Posterior vena cava (tissue), 2 donors: ENCODE measurements at regions not wholly inside any gene's neighbourhood (a gene's known extent, or its start where the extent isn't known, plus 50 kb on each side); places are given as distances from the start of the nearest gene placed in this dataset.

Experiments
- DNase-seq: peaks from one replicate; pipeline ENCODE4 v3.0.0-alpha.2; 2020; ENCODE audit warnings: low spot score
- intact Hi-C, 2 donors: fragments of 100-400 bp; cut with DNase I; formaldehyde crosslinking; loops; one replicate each; pipeline versions ENCODE4 v1.14.1 to v1.14.2; 2022 to 2023
- donor health status: DM: yes; HTN: yes; CAD: no.
- donor health status: DM: yes; HTN: yes; CAD: no.

DNA sequence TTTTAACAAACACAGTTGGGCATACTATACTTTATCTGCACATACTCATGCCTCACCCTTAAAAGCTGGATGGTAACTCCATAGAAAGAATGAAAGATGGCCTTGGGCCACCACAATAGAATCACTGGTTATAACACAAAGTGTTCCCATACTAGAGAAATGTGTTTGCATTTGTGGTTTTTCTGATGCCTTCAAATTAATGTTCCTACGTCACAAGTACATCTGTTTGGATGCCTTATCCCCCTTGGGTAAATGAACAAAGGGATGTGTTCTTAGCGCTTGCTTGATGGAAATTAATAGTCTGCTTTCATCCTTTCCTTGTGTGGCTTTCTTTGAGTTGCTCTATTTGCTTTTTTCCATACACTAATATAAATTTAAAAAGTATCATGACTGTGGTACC is 291.1 kb upstream of the PDE4D start:
- DNase-seq = no peak
- intact Hi-C loops = loop anchor here in 1 of 2 donors (1.0 kb wide), 1 partner anchor 21 kb away; no protein-coding TSS in a partner anchor

DNA sequence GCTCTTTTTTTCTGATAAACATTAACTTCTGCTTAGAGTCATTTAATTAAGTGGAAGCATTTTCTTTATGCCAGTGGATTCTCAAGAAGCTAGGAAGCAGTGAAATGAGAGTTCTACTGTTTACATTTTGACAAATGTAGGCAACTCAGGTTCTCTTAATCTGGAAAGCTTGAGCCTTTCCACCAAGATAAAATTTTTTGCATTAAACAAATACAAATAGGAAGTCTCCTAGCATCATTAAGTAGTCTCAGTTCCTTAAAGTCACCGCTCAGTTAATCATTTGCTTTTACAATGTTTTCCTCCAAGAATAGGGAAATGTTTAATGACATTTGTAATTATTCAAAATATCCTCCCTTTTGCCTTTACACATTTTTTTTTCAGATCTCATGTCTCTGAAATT is 290.4 kb upstream of the PDE4D start:
- DNase-seq = no peak
- intact Hi-C loops = no loop called here

GRCh38 chr5:60178101-60178500 is 284.6 kb upstream of the PDE4D start:
- no peak for DNase-seq
- intact Hi-C loops = no loop called here

DNA sequence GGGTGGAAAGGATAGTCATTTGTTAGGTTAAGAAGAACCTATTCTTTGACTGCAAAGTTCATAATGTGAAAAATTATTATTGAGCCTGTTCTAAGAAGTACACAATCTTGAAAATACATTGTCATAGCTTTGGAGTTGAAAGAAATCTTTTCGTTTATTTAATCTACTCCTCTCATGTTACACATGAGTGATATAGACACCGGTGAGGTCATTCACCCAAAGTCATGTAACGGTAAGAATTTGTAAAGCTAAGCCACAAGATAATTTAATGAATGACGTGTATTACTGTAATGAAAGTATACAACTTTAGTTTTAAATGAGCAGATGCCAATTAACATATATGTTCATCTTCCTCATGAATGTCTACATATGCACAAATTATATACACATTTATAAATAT is 284.1 kb upstream of the PDE4D start:
- DNase-seq = no peak
- intact Hi-C loops = no loop called here

DNA sequence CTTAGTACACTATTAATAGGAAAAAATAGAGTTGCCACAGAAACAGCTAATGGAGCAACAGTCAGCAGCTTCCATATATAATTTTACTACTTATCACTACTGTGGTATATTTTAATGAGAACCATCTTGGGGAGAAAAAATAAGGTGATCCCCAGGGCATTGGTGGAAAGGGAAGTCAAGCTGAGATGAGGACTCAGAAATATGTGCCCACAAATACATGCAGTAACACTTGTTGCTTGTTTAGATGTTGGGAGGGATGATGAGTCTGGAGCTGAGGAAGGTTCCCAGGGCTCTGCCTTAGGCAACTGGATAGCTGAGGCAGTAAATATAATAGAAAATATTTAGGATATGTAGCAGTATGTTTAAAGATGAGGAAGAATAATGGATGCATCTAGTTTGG is 280.1 kb upstream of the PDE4D start:
- intact Hi-C loops = no loop called here
- DNase-seq = no peak

GRCh38 chr5:60163762-60164161 is 270.2 kb upstream of the PDE4D start:
- intact Hi-C loops = no loop called here
- no peak for DNase-seq

DNA sequence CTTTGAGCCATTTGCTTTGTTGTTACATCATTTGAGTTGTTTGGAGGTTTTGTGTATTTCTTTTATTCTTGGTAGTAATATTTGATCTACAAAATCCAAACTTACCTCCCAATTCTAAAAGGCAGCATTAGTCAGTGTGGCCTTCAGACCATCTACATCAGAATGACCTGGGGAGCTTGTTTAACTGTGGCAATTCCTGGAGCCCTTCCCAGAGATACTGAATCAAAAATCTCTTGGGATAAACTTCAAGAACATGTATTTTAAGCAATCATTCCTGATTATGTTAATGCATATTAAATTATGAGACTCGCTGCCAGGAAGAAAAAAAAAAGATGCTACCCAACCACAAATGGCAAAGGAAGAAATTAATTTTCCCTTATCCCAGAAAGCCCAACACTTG is 268.9 kb upstream of the PDE4D start:
- intact Hi-C loops = no loop called here
- no peak for DNase-seq

DNA sequence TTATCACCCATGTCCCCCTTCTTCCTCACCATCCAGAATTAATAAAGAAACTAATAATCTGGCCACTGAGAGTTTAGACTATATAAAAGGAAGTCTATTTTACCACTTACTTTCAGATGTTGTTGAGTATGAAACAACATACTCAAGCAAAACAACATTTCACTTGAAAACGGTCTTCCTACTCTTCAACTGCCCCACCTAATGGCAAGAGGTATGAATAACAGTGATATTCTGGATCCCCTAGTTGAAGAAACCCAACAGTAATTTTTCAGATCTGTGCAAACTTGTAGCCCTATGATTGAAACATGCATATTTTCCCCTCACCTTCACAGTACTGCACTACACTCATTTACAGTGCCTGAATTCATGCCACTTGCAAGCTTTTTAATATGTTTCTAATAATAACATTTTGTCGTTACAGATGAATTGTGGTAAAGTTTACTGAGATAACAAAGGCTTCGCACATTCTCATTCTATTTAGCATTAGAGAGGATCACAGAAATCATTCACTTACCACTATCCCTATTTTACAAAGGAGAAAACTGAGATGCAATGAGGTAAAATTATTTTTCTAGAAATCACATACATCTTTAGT is 267.9 kb upstream of the PDE4D start:
- no peak for DNase-seq
- intact Hi-C loops = no loop called here

- DNase-seq = no peak
- intact Hi-C loops = no loop called here
These were observed 255.6 kb upstream of the PDE4D start for GRCh38 chr5:60149081-60149480.

DNA sequence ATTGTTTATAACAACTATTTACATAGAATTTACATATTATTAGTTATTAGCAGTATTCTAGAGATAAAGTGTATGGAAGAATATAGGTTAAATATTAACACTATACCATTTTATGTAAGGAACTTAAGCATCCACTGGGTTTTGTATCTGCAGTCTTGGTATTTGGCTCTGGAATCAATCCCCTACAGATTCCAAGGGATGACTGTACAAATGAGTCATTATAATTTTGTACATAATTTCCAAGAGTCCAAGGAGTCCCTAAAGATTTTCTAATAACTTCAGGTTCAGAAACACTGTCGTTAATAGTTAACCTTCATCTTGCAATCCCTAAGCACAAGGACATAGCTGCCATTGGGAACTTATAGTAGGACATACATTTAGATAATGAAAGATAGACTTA is 254.8 kb upstream of the PDE4D start:
- intact Hi-C loops = no loop called here
- no peak for DNase-seq

- intact Hi-C loops = no loop called here
- DNase-seq = no peak
These were observed 254.3 kb upstream of the PDE4D start for GRCh38 chr5:60147791-60148190.

- intact Hi-C loops = no loop called here
- no peak for DNase-seq
These were observed 250.5 kb upstream of the PDE4D start for GRCh38 chr5:60143942-60144549.

DNA sequence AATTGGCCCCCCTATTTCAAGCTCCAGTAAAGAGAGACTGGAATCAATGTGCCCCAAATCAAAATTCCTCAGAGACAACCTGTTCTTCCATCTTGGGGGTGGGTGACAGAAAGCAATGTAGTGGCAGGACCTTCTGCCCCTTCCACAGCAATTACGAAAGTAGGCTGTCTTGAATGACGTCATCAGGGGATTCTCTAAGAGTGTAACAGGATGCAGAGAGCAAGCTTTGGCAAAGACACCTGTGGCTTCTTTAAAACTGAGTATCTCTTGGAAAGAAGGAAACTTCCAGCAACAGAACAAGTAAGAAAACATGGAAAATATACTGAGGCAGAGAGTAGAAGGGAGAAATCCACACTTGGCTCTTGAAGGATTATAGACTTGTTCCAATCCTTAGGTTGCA is 247.6 kb upstream of the PDE4D start:
- no peak for DNase-seq
- intact Hi-C loops = no loop called here

- intact Hi-C loops = no loop called here
- DNase-seq = no peak
These were observed 243.3 kb upstream of the PDE4D start for GRCh38 chr5:60136841-60137240.

- DNase-seq = no peak
- intact Hi-C loops = no loop called here
These were observed 238.0 kb upstream of the PDE4D start for GRCh38 chr5:60131504-60131903.

DNA sequence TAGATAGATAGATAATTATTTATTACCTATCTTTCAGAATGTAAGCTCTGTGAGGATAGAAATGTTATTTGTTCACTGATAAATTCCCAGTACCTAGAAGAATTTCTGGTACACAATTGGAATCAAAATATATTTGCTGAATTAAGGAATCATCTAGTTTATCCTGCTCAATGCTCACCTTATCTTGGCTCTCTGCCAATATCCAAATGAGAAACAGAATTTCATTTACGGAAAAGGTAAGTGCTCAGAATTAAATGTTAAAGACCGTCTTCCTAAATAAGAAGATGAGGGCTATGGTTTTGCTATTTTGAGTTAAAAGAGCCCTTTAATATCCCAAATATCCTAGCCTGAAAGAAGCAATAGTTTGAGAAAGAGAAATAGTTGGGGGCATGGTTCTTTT is 232.1 kb upstream of the PDE4D start:
- no peak for DNase-seq
- intact Hi-C loops = no loop called here

DNA sequence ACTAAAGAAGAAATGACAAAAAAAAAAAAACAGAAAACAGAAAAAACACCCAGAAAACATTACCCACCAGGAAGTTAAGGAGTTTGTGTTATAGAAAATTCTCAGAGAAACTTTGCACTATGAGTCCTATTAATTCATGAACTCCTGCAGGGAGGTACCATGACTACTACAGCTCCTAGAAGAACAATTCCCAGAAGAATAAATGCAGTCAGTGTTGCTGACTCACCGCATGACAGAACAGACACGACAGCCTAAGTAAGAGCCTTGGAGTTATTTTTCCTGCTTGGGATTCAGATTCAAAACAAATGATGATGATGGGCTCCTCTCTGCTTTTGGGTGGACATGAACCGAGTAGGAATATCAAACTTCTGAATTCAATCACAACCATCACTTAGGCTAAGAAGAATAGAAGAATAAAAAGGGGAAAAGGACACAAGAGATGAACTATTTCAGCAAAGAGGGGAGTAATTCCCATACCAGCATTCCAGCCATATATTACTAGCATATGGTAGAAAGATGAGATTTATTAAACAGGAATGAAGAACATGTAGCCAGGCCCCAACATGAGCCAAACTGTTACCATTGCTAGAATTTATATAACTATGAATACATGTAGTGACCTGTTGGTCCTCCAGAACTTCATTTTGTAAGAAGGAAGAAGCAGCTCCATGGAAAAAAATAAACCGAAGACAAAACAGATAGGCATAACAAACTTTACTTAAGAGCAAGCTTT is 209.6 kb upstream of the PDE4D start:
- no peak for DNase-seq
- intact Hi-C loops = no loop called here

DNA sequence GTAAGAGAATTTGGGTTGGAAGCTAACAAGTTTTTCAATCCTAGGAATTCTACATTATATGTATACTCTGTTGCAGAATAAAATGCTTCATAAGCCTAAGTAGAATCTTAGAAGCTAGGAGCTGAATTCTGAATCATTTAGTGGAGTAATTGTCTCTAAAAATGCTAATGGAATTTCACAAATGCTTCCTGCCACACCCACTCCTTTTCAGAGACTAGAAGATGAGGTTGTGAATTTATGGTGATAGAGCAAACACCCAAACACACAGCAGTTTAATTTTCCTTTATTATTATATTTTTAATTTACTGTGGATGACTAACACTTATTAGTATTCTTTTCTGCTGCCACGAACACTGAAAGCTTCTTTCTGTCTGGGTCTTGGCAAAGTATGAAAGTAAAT is 208.0 kb upstream of the PDE4D start:
- no peak for DNase-seq
- intact Hi-C loops = no loop called here

- DNase-seq = no peak
- intact Hi-C loops = no loop called here
These were observed 199.3 kb upstream of the PDE4D start for GRCh38 chr5:60092671-60093422.

- intact Hi-C loops = no loop called here
- DNase-seq = peak; percentile 22
These were observed 193.1 kb upstream of the PDE4D start for GRCh38 chr5:60086583-60086982.
